Common myeloid progenitor, CD34-positive (primary cell): ENCODE measurements at regions not wholly inside any gene's neighbourhood (a gene's known extent, or its start where the extent isn't known, plus 50 kb on each side); places are given as distances from the start of the nearest gene placed in this dataset.

Experiments
- CTCF ChIA-PET: fragments of 350-600 bp; sonication (Branson Sonifier 250); formaldehyde crosslinking; loops from one replicate; lab custom pipeline; 2021; ENCODE audit warnings: antibody characterized with exemption; lab: Charles Lee
- POLR2A ChIA-PET: fragments of 350-600 bp; sonication (Branson Sonifier 250); formaldehyde crosslinking; loops from one replicate; lab custom pipeline; 2021; ENCODE audit warnings: antibody characterized with exemption; lab: Charles Lee
- DNase-seq, 3 donors: peaks; one replicate each; pipeline versions ENCODE4 v3.0.0 to v3.0.0-alpha.2; 2013
- H3K27ac ChIP-seq, 2 experiments: 1 replicate in 1 of 2; 2 replicates in 1 of 2; pipeline ENCODE4 v1.7.0; 2013; ENCODE audit warnings: inconsistent platforms in 2 of 2, low read length in 2 of 2, mild to moderate bottlenecking in 2 of 2, low read depth in 1 of 2, moderate library complexity in 1 of 2; ENCODE audit not compliant: severe bottlenecking in 2 of 2, insufficient read depth in 1 of 2, poor library complexity in 1 of 2
- H3K27me3 ChIP-seq, 5 experiments: replicated peaks in 2 of 5; 1 replicate in 3 of 5; 2 replicates in 2 of 5; pipeline versions ENCODE4 v1.6.1 to v1.7.0; 2013; ENCODE audit warnings: low read length in 4 of 5, mild to moderate bottlenecking in 2 of 5, moderate library complexity in 2 of 5, inconsistent platforms in 1 of 5; ENCODE audit not compliant: insufficient read depth in 5 of 5, control insufficient read depth in 4 of 5
- H3K36me3 ChIP-seq, 4 experiments: 1 replicate in 2 of 4; 2 replicates in 2 of 4; pipeline versions ENCODE4 v1.6.1 to v1.7.0; 2013; ENCODE audit warnings: low read length in 3 of 4, control low read depth in 1 of 4, mild to moderate bottlenecking in 1 of 4; ENCODE audit not compliant: control insufficient read depth in 4 of 4, insufficient read depth in 4 of 4
- H3K4me1 ChIP-seq, 4 experiments: 1 replicate in 3 of 4; 2 replicates in 1 of 4; pipeline versions ENCODE4 v1.6.1 to v1.7.1; 2013; ENCODE audit warnings: low read length in 3 of 4, mild to moderate bottlenecking in 3 of 4, control low read depth in 1 of 4, inconsistent platforms in 1 of 4, moderate library complexity in 1 of 4; ENCODE audit not compliant: control insufficient read depth in 4 of 4, insufficient read depth in 4 of 4; ENCODE audit errors: control extremely low read depth in 1 of 4
- H3K4me3 ChIP-seq, 7 experiments: 1 replicate in 4 of 7; 2 replicates in 3 of 7; pipeline versions ENCODE4 v1.5.1 to v1.7.0; 2013; ENCODE audit warnings: mild to moderate bottlenecking in 7 of 7, low read length in 6 of 7, moderate library complexity in 6 of 7, inconsistent platforms in 2 of 7, low read depth in 2 of 7, control low read depth in 1 of 7; ENCODE audit not compliant: insufficient read depth in 4 of 7, control insufficient read depth in 1 of 7; ENCODE audit errors: extremely low read depth in 1 of 7
- H3K9me3 ChIP-seq, 5 experiments: 1 replicate in 4 of 5; 2 replicates in 1 of 5; pipeline versions ENCODE4 v1.6.1 to v1.7.1; 2013; ENCODE audit warnings: low read length in 4 of 5, mild to moderate bottlenecking in 2 of 5, inconsistent platforms in 1 of 5, low read depth in 1 of 5, moderate library complexity in 1 of 5; ENCODE audit not compliant: control insufficient read depth in 4 of 5, insufficient read depth in 2 of 5; ENCODE audit errors: control extremely low read depth in 1 of 5

- H3K36me3 ChIP-seq, result no peaks in the 10 kb centered on the region
- H3K27ac ChIP-seq, result no peak overlapping the region
- H3K4me1 ChIP-seq, result no peaks in the 10 kb centered on the region
- peaks cover 0 to 1% (median 0%) of the 10 kb centered on the region in 5 experiments for H3K9me3 ChIP-seq
- H3K4me3 ChIP-seq, result no peak overlapping the region
- POLR2A ChIA-PET, result no interaction called here
- DNase-seq, result no peak
- CTCF ChIA-PET, result no interaction called here
- H3K27me3 ChIP-seq, result peaks cover 0 to 2% (median 0%) of the 10 kb centered on the region in 5 experiments
Observed at GRCh38 chrX:55169782-55170181, 50.4 kb upstream of the PAGE5 start.
